Cortex of kidney (tissue), 1 donor: ENCODE measurements at regions not wholly inside any gene's neighbourhood (a gene's known extent, or its start where the extent isn't known, plus 50 kb on each side); places are given as distances from the start of the nearest gene placed in this dataset.

Experiments
- DNase-seq: peaks from one replicate; lab custom pipeline; 2025; lab: John Stamatoyannopoulos, UW

DNA sequence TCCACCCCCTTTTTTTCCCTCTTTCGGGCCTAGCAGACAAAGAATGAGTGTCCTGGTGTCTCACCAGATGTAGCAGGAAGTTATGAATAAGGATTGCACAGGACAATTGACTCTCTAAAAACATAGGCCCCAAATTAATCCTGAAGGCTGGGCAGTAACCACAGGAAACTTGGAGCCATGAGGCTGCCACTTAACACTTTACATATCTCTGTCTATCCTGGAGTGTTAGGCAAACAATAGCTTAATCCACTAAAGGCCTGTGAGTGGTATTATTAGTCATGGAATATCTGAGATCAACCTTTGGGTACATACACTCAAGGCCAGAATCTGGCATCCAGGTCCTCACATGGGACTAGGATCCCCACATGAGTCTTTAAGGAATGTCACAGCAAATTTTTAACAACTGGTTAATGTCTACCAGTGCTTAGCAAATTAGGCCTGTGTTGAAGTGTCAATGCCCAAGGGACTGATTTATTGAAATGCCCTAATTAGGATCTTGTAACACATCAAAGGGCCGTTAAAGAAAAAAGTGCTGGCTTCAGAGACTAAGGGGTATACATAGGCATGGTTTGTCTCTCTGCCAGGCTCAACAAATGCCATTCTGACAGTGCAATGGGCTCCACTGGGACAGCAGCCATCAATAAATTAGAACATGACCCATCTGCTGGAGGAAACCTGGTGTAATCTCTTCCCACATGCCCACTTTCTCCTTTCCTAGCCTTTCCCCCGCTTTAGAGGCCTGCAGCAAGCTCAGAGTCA lies 196.7 kb upstream of the TBX20 start:
- DNase-seq: no peak

- DNase-seq: no peak
These were observed 194.6 kb upstream of the TBX20 start for GRCh38 chr7:35448486-35448885.

GRCh38 chr7:35446091-35446490 lies 192.2 kb upstream of the TBX20 start:
- DNase-seq: no peak

- DNase-seq: no peak
These were observed 183.8 kb upstream of the TBX20 start for GRCh38 chr7:35437619-35438275.

GRCh38 chr7:35436452-35436851 lies 182.6 kb upstream of the TBX20 start:
- DNase-seq: no peak

DNA sequence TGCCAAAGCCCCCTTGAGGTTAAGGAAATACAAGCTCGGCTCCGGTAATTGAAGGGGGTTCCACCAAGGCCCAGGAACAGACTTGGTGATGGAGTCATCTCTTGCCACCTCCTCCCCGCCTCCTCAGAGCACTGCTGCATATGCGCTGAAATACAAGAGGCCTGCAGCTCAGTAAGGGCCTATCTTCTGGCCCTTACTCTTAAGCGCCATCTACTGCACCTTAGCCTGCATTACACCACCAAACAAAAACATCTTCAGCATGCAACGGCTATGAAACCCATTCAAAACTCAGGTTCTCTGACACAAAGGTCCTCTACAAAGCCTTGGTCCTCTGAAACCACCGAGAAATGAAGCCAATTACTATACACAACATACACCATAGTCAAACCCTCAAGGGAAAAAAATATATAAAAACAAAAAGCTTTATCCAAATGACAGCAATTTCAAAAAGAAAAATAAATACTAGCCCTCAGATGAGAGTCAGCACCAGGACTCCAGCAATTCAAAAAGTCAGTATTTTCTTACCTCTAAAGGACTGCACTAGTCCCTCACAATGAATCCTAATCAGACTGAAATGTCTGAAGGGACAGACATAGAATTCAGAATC lies 176.8 kb upstream of the TBX20 start:
- no peak for DNase-seq

GRCh38 chr7:35424869-35425495 lies 171.1 kb upstream of the TBX20 start:
- no peak for DNase-seq

- no peak for DNase-seq
These were observed 170.5 kb upstream of the TBX20 start for GRCh38 chr7:35424440-35424839.

GRCh38 chr7:35422715-35423114 lies 168.8 kb upstream of the TBX20 start:
- DNase-seq: no peak

GRCh38 chr7:35420656-35421055 lies 166.8 kb upstream of the TBX20 start:
- no peak for DNase-seq

DNA sequence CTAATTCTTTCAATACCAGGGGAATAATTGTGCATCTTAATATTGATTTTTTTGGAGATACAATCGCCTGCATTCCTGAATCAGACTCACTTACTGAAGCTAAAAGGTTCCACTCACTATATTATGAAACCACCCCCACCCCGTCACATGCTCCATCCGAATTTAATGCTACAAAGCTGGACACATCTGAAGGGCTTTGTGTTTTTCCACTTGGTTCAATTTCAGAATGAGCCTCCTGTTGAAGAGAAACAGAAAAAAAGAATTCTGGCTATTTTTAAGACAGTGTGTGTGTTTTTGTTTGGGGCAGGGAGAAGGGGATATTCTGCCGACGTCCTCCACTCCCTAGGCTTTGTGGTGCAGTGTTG lies 165.5 kb upstream of the TBX20 start:
- DNase-seq: no peak

DNA sequence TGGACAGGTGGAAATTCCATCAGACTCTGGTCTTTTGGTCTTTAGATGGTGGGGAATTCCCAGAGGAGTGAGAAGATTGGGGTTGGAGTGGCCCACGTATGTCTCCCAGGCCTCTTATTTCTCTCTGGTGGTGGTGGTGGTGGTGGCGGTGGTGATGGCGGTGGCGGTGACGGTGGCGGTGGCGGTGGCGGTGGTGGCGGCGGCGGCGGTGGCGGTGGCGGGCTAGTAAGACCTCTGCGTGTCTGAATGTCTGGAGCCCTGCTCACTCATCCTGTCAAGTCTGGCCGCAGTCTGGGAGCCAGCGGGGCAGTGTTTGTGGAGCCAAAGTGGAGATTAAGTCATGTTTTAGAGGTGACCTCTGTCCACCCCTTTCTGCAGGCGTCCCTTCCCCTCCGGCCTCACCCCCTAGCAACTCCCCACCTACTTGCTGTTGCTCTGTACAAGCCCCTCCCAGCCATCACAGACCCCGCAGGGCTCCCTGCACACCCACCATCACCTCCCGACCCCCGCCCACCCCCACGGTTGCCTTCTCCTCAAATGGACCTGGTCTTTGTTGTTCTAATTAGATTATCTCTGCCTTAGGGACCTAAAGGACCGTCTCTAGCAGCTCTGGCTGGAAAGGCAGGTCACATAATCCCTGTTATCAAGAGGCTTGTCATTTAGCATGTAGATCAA lies 165.0 kb upstream of the TBX20 start:
- no peak for DNase-seq

DNA sequence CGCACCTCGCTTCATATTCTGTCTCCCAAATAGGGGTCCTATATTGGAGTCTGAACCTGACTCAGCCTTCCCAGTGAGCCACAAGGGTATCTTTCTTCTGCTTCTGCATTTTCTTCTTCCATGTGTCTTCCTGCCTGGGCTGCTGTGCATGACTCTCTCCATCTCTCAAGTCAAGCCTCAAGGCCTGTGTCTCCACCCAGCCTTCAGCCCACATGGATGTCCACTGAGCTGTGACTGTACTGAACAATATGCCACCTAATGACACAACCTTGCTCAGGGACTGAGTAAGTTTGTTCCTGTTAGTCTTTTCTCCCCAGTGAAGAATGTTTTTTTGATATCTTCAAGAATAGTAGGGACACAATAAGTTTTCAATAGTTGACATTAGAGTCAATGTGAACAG lies 162.7 kb upstream of the TBX20 start:
- no peak for DNase-seq

DNA sequence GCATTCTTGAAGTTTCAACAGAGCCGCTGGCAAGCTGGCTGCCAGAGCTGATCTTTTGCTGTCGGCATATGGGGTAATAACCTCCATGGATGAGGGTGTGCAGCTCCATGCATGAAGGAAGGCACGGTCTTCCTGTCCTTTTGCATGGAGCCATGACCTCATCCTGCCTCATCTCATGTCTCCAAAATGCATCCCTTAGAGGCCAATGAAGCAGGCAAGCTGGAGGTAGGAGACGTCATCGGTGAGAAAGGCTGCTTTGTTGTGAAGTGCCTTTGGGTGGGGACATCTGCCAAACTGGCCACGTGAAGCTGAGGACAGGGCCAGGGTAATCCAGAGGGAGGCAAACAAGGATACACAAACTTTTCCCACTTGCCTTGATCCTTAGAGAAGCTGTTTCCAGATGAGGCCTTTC lies 161.5 kb upstream of the TBX20 start:
- DNase-seq: no peak

DNA sequence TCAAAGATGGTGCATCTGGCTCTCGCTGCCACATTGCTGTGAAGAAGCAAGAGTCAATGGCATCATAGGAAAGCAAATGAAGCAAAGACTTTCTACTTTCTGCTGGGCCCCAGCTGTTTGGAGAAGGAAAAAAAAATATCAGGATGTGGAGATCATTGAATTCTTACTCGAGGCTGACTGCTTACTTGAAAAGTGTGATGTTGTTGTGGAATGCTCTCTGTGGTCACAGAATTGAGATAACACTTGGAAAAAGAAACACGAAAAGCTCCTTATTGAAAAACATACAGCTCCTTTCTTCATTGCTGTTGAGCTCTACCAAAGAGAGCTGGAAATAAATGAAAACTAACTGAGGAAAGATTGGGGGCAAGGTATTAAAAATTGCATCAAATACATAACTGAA lies 157.4 kb upstream of the TBX20 start:
- DNase-seq: no peak

GRCh38 chr7:35405461-35405860 lies 151.6 kb upstream of the TBX20 start:
- no peak for DNase-seq

DNA sequence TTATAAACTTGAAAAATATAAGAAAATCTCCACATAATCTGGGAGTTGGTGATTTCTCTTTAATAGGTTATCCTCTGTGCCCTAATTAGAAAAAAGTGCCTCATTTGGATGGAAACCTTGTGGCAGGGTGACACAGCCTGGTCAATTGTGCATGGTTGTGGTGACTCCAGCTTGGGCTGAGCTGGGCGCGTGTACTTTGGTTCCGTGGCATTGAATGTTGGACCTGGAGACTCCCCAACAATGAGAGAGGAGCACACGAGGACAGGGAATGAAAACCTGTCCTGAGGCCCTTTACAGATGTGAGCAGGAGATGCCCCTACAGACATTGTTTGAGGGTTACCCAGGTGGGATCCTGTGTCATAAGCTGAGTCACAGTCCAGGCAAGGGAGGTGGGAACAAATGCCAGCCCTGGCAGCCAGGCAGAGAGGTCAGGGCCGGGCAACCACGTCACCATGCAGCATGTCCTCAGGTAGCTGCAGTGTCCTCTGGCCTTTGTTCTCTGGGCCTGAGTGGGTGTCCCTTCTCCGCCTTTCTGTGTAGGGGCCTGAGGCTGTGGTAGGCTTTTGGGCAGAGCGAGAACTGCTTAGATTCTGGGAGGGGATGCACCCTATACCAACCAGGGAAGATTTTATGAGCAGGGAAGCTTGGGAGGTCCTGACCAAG lies 147.4 kb upstream of the TBX20 start:
- no peak for DNase-seq

- no peak for DNase-seq
These were observed 145.9 kb upstream of the TBX20 start for GRCh38 chr7:35399840-35400239.

DNA sequence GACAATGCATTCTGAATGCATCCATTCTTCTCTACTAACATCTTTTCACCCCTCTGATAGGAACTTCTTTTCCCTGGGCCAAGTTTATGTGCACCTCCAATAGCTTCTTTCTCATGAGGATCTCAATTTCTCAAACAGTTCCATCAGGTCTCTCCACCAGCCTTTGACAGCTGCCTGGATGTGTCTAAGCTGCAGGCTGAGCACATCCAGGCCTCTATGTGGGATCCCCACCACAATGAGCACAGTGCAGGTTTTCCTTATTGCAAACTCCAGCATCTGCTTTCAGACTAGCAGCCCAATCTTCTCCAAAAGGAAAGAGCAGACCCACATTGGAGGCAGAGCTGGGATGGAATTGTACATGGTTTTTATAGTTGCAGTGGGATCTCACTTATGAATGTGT lies 145.3 kb upstream of the TBX20 start:
- DNase-seq: no peak

- no peak for DNase-seq
These were observed 144.6 kb upstream of the TBX20 start for GRCh38 chr7:35398518-35398917.

GRCh38 chr7:35390146-35390545 lies 136.2 kb upstream of the TBX20 start:
- DNase-seq: no peak

- no peak for DNase-seq
These were observed 135.7 kb upstream of the TBX20 start for GRCh38 chr7:35389636-35390035.
